ENCODE measurements at regions not wholly inside any gene's neighbourhood (a gene's known extent, or its start where the extent isn't known, plus 50 kb on each side); places are given as distances from the start of the nearest gene placed in this dataset.
"Not testable (repeated sequence)": the region's sequence is repeated elsewhere in the genome, so short reads cannot be mapped to it uniquely, and the experiment has no call there.

DNA sequence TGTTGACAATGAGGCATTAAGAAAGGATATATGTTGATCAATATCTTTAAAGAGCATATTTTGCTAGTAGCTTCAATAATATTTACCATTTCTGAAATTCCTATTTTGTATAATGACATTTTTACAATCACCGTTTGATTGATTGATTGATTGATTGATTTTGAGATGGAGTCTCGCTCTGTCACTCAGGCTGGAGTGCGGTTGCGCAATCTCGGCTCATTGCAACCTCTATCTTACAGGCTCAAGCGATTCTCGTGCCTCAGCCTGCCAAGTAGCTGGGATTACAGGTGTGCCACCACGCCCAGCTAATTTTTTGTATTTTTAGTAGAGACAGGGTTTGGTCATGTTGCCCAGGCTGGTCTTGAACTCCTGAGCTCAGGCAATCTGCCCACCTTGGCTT is 150.9 kb upstream of the TEX13D start:
- not testable (repeated sequence) for DNase-seq (ENCODE audit: insufficient read length); FAIRE-seq

- FAIRE-seq (no peak), DNase-seq (ENCODE audit: insufficient read length) (no peak)
- TF ChIP-seq TAF1 (IDR thresholded peaks at IDR 0.05; ENCODE audit: borderline replicate concordance, low read depth, low read length) (no peak), POLR2AphosphoS5 (IDR thresholded peaks at IDR 0.05; ENCODE audit: low read depth, low read length) (no peak), POLR2A (IDR thresholded peaks at IDR 0.05; ENCODE audit: low read depth, low read length) (no peak)
Measured at GRCh38 chrX:124190440-124190839, 142.0 kb upstream of the TEX13D start.

GRCh38 chrX:124194199-124194598 is 138.3 kb upstream of the TEX13D start:
- no peak for TF ChIP-seq TAF1 (IDR thresholded peaks at IDR 0.05; ENCODE audit: borderline replicate concordance, low read depth, low read length)
- no peak for TF ChIP-seq POLR2AphosphoS5 (IDR thresholded peaks at IDR 0.05; ENCODE audit: low read depth, low read length)
- no peak for TF ChIP-seq POLR2A (IDR thresholded peaks at IDR 0.05; ENCODE audit: low read depth, low read length)
- DNase-seq (ENCODE audit: insufficient read length) (no peak), FAIRE-seq (no peak)

DNA sequence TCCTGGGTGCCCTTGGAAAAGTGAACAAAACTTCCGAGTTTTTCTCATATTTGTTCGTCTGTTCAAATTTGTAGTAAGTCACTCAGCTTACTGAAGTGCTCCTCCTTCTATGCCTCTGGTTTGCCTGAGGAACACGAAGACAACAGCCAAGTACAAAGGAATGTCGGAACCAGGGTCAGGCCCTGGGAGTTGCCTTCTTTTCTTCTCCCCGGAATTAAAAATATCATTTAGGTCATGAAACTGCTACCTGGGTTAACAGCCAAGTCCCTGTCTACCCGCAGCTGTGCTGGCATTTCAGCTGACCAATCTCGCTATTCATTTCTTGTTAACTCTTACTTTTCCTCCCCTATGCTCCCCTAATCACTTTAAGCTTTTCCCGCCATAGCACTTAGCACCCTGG is 137.6 kb upstream of the TEX13D start:
- FAIRE-seq: no peak
- TF ChIP-seq POLR2A (IDR thresholded peaks at IDR 0.05; ENCODE audit: low read depth, low read length) (no peak), POLR2AphosphoS5 (IDR thresholded peaks at IDR 0.05; ENCODE audit: low read depth, low read length) (no peak), TAF1 (IDR thresholded peaks at IDR 0.05; ENCODE audit: borderline replicate concordance, low read depth, low read length) (no peak)
- DNase-seq (ENCODE audit: insufficient read length): no peak

DNA sequence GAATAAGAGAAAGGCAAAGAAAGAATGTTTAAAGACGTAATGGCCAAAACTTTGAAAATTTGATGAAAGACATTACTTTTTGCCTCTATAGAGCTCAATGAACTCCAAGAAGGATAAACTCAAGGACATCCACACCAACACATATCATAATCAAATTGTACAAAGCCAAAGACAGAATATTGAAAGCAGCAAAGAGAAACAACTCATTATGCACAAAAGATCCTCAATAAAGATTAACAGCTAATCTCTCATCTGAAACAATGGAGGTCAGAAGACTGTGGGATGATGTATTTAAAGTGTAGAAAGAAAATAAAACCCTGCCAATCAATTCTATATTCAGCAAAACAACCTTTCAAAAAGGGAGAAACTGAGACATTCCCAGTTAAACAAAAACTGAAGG is 129.1 kb upstream of the TEX13D start:
- TF ChIP-seq POLR2A (IDR thresholded peaks at IDR 0.05; ENCODE audit: low read depth, low read length): no peak
- no peak for TF ChIP-seq POLR2AphosphoS5 (IDR thresholded peaks at IDR 0.05; ENCODE audit: low read depth, low read length)
- TF ChIP-seq TAF1 (IDR thresholded peaks at IDR 0.05; ENCODE audit: borderline replicate concordance, low read depth, low read length): no peak
- no peak for FAIRE-seq

GRCh38 chrX:124208660-124209059 is 123.8 kb upstream of the TEX13D start:
- FAIRE-seq: no peak

More for the DNA sequence above, 129.1 kb upstream of the TEX13D start:
- DNase-seq (ENCODE audit: insufficient read length): no peak

DNA sequence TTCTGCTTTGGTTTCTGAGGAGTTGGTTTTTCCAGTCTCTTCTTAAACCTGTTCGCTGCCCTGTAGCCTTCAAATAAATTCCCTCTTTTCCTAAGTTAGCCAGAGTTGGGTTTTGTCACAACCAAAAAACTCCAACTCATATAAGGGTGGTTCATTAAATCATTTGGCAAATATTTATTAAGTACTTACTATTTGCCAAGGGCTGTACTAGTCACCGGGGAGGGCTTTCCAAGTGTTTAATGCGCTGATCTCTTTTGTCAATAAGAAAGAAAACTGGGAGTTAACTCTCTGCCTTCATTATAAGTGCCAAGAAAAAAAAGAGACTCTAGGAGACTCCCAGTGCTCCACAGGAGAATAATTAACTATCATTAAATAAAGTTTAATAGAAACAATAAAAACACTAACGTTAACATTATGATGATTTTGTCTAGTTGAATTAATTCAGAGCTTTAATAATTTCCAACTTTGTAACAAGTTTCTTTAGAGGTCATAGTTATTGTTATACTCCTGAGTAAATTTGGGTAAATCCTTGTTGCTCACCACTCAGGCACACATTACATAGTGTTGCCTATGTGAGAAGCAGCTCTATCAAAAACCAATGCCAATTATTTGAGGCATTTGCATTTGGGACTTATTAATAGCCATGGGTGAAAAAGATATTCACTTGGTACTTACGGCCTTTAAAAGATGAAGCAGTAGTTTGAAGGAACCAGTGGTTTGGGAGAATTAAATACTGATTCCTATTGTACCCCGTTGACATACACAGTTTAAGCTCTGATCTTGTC is 122.5 kb upstream of the TEX13D start:
- no peak for DNase-seq (ENCODE audit: insufficient read length)
- no peak for FAIRE-seq
- TF ChIP-seq POLR2AphosphoS5 (IDR thresholded peaks at IDR 0.05; ENCODE audit: low read depth, low read length): no peak
- no peak for TF ChIP-seq TAF1 (IDR thresholded peaks at IDR 0.05; ENCODE audit: borderline replicate concordance, low read depth, low read length)
- no peak for TF ChIP-seq POLR2A (IDR thresholded peaks at IDR 0.05; ENCODE audit: low read depth, low read length)

More at GRCh38 chrX:124208660-124209059, 123.8 kb upstream of the TEX13D start:
- TF ChIP-seq POLR2A (IDR thresholded peaks at IDR 0.05; ENCODE audit: low read depth, low read length) (no peak), TAF1 (IDR thresholded peaks at IDR 0.05; ENCODE audit: borderline replicate concordance, low read depth, low read length) (no peak), POLR2AphosphoS5 (IDR thresholded peaks at IDR 0.05; ENCODE audit: low read depth, low read length) (no peak)
- no peak for DNase-seq (ENCODE audit: insufficient read length)

- TF ChIP-seq POLR2AphosphoS5 (IDR thresholded peaks at IDR 0.05; ENCODE audit: low read depth, low read length) (no peak), POLR2A (IDR thresholded peaks at IDR 0.05; ENCODE audit: low read depth, low read length) (no peak), TAF1 (IDR thresholded peaks at IDR 0.05; ENCODE audit: borderline replicate concordance, low read depth, low read length) (no peak)
- DNase-seq (ENCODE audit: insufficient read length) (no peak), FAIRE-seq (peak; percentile 89)
Measured at GRCh38 chrX:124211312-124211942, 121.0 kb upstream of the TEX13D start.

GRCh38 chrX:124212622-124213021 is 119.8 kb upstream of the TEX13D start:
- peak; percentile 51 for FAIRE-seq
- TF ChIP-seq POLR2A (IDR thresholded peaks at IDR 0.05; ENCODE audit: low read depth, low read length) (no peak), TAF1 (IDR thresholded peaks at IDR 0.05; ENCODE audit: borderline replicate concordance, low read depth, low read length) (no peak), POLR2AphosphoS5 (IDR thresholded peaks at IDR 0.05; ENCODE audit: low read depth, low read length) (no peak)
- DNase-seq (ENCODE audit: insufficient read length): no peak

GRCh38 chrX:124215786-124216185 is 116.7 kb upstream of the TEX13D start:
- DNase-seq (ENCODE audit: insufficient read length) (no peak), FAIRE-seq (no peak)
- TF ChIP-seq POLR2A (IDR thresholded peaks at IDR 0.05; ENCODE audit: low read depth, low read length) (no peak), TAF1 (IDR thresholded peaks at IDR 0.05; ENCODE audit: borderline replicate concordance, low read depth, low read length) (no peak), POLR2AphosphoS5 (IDR thresholded peaks at IDR 0.05; ENCODE audit: low read depth, low read length) (no peak)

- TF ChIP-seq TAF1 (IDR thresholded peaks at IDR 0.05; ENCODE audit: borderline replicate concordance, low read depth, low read length) (no peak), POLR2A (IDR thresholded peaks at IDR 0.05; ENCODE audit: low read depth, low read length) (no peak)
- FAIRE-seq: no peak
Measured at GRCh38 chrX:124216396-124217115, 115.9 kb upstream of the TEX13D start.

More at GRCh38 chrX:124216396-124217115, 115.9 kb upstream of the TEX13D start:
- DNase-seq (ENCODE audit: insufficient read length): no peak

All from GM12892 (cell line).